Breast epithelium (tissue), 4 donors: ENCODE measurements at regions not wholly inside any gene's neighbourhood (a gene's known extent, or its start where the extent isn't known, plus 50 kb on each side); places are given as distances from the start of the nearest gene placed in this dataset.

ENCODE experiments used
- DNase-seq, 2 donors: peaks; one replicate each; pipeline ENCODE4 v3.0.0-alpha.2; 2019; ENCODE audit warnings: low spot score in 2 of 2
- H3K27ac ChIP-seq, 2 donors: fragments of 200-600 bp; sonication (generic) in 1 of 2; one replicate each; pipeline ENCODE4 v1.5.1; 2016 to 2019; ENCODE audit warnings: mild to moderate bottlenecking in 1 of 2
- H3K27me3 ChIP-seq, 2 donors: fragments of 200-600 bp; sonication (generic) in 1 of 2; one replicate each; pipeline versions ENCODE4 v1.5.1 to v1.6.0; 2017 to 2019; ENCODE audit warnings: control low read depth in 1 of 2, mild to moderate bottlenecking in 1 of 2
- H3K36me3 ChIP-seq: fragments of 200-600 bp; one replicate; pipeline ENCODE4 v1.5.1; 2019
- H3K4me1 ChIP-seq, 2 donors: fragments of 200-600 bp; sonication (generic); one replicate each; pipeline ENCODE4 v1.5.1; 2016 to 2019; ENCODE audit warnings: control low read depth in 1 of 2
- H3K4me3 ChIP-seq, 3 donors: fragments of 200-600 bp; sonication (generic); 1 replicate in 2 of 3; 2 replicates in 1 of 3; pipeline ENCODE4 v1.5.1; 2016 to 2019; ENCODE audit warnings: mild to moderate bottlenecking in 3 of 3, moderate library complexity in 2 of 3
- H3K9me3 ChIP-seq, 2 donors: fragments of 200-600 bp; sonication (generic) in 1 of 2; one replicate each; pipeline ENCODE4 v1.5.1; 2016 to 2019; ENCODE audit warnings: control low read depth in 1 of 2
- CTCF ChIP-seq, 3 donors: fragments of 450-650 bp; IDR thresholded peaks; one replicate each; pipeline ENCODE4 v1.5.1; 2016 to 2017; ENCODE audit warnings: antibody characterized with exemption in 3 of 3, mild to moderate bottlenecking in 3 of 3, moderate library complexity in 3 of 3
- POLR2A ChIP-seq: fragments of 450-650 bp; IDR thresholded peaks from one replicate; pipeline ENCODE4 v1.6.1; 2016; ENCODE audit warnings: antibody characterized with exemption, mild to moderate bottlenecking, moderate library complexity
- POLR2AphosphoS5 ChIP-seq, 3 donors: sonication (generic); formaldehyde crosslinking; IDR thresholded peaks; one replicate each; pipeline ENCODE4 v1.6.1; 2017; ENCODE audit warnings: antibody characterized with exemption in 3 of 3
- intact Hi-C: fragments of 100-400 bp; cut with DNase I; formaldehyde crosslinking; loops from one replicate; pipeline ENCODE4 v1.15.1; 2023; ENCODE audit warnings: low total_unique reads

GRCh38 chr5:125926172-125926571, 497.0 kb upstream of the GRAMD2B start:
- H3K9me3 ChIP-seq = peaks cover 0 to 5% of the 10 kb centered on the region in 2 donors
- no peaks in the 10 kb centered on the region for H3K27me3 ChIP-seq
- DNase-seq = no peak
- TF ChIP-seq POLR2AphosphoS5 (IDR thresholded peaks at IDR 0.05) = no peak
- no peak for TF ChIP-seq CTCF (IDR thresholded peaks at IDR 0.05)
- TF ChIP-seq POLR2A = no peak
- intact Hi-C loops = no loop called here
- H3K27ac ChIP-seq = no peak overlapping the region
- H3K4me1 ChIP-seq = no peaks in the 10 kb centered on the region
- H3K4me3 ChIP-seq = no peak overlapping the region
- no peaks in the 10 kb centered on the region for H3K36me3 ChIP-seq

GRCh38 chr5:125928663-125929062, 494.5 kb upstream of the GRAMD2B start:
- intact Hi-C loops = no loop called here
- H3K9me3 ChIP-seq = peaks cover 4 to 5% of the 10 kb centered on the region in 2 donors
- no peaks in the 10 kb centered on the region for H3K4me1 ChIP-seq
- no peak overlapping the region for H3K27ac ChIP-seq
- H3K36me3 ChIP-seq = no peaks in the 10 kb centered on the region
- no peaks in the 10 kb centered on the region for H3K27me3 ChIP-seq
- no peak for DNase-seq
- no peak overlapping the region for H3K4me3 ChIP-seq
- TF ChIP-seq CTCF (IDR thresholded peaks at IDR 0.05) (no peak), POLR2A (no peak), POLR2AphosphoS5 (IDR thresholded peaks at IDR 0.05) (no peak)

GRCh38 chr5:125950012-125950615, 473.1 kb upstream of the GRAMD2B start:
- no peaks in the 10 kb centered on the region for H3K4me1 ChIP-seq
- H3K9me3 ChIP-seq = no peaks in the 10 kb centered on the region
- H3K4me3 ChIP-seq = no peak overlapping the region
- DNase-seq = no peak
- H3K27ac ChIP-seq = no peak overlapping the region
- TF ChIP-seq CTCF (IDR thresholded peaks at IDR 0.05) (no peak), POLR2AphosphoS5 (IDR thresholded peaks at IDR 0.05) (no peak), POLR2A (no peak)
- intact Hi-C loops = no loop called here
- no peaks in the 10 kb centered on the region for H3K36me3 ChIP-seq
- no peaks in the 10 kb centered on the region for H3K27me3 ChIP-seq

GRCh38 chr5:125961150-125961549, 462.1 kb upstream of the GRAMD2B start:
- intact Hi-C loops = no loop called here
- Histone ChIP-seq H3K27ac (no peak overlapping the region), H3K36me3 (no peaks in the 10 kb centered on the region), H3K4me3 (no peak overlapping the region), H3K27me3 (no peaks in the 10 kb centered on the region), H3K9me3 (no peaks in the 10 kb centered on the region), H3K4me1 (no peaks in the 10 kb centered on the region)
- TF ChIP-seq POLR2AphosphoS5 (IDR thresholded peaks at IDR 0.05) (no peak), POLR2A (no peak), CTCF (IDR thresholded peaks at IDR 0.05) (no peak)
- DNase-seq = no peak

GRCh38 chr5:125965577-125965976, 457.6 kb upstream of the GRAMD2B start:
- no peak overlapping the region for H3K4me3 ChIP-seq
- no peak for DNase-seq
- H3K9me3 ChIP-seq = no peaks in the 10 kb centered on the region
- H3K27me3 ChIP-seq = no peaks in the 10 kb centered on the region
- no peak overlapping the region for H3K27ac ChIP-seq
- no peaks in the 10 kb centered on the region for H3K4me1 ChIP-seq
- no peak for TF ChIP-seq POLR2AphosphoS5 (IDR thresholded peaks at IDR 0.05)
- TF ChIP-seq CTCF (IDR thresholded peaks at IDR 0.05) = no peak
- TF ChIP-seq POLR2A = no peak
- no peaks in the 10 kb centered on the region for H3K36me3 ChIP-seq
- intact Hi-C loops = no loop called here
